GM21381 (cell line): ENCODE measurements at regions not wholly inside any gene's neighbourhood (a gene's known extent, or its start where the extent isn't known, plus 50 kb on each side); places are given as distances from the start of the nearest gene placed in this dataset.

ENCODE experiments used
- ATAC-seq: cut with Tn5 transposase; IDR thresholded peaks from one replicate; pipeline ENCODE4 v1.9.1; 2021; ENCODE audit warnings: mild to moderate bottlenecking, moderate library complexity; ENCODE audit not compliant: unreplicated experiment

GRCh38 chr10:29238523-29239135 lies 50.2 kb upstream of the LYZL1 start:
- no peak for ATAC-seq
